ENCODE measurements at regions not wholly inside any gene's neighbourhood (a gene's known extent, or its start where the extent isn't known, plus 50 kb on each side); places are given as distances from the start of the nearest gene placed in this dataset.

DNA sequence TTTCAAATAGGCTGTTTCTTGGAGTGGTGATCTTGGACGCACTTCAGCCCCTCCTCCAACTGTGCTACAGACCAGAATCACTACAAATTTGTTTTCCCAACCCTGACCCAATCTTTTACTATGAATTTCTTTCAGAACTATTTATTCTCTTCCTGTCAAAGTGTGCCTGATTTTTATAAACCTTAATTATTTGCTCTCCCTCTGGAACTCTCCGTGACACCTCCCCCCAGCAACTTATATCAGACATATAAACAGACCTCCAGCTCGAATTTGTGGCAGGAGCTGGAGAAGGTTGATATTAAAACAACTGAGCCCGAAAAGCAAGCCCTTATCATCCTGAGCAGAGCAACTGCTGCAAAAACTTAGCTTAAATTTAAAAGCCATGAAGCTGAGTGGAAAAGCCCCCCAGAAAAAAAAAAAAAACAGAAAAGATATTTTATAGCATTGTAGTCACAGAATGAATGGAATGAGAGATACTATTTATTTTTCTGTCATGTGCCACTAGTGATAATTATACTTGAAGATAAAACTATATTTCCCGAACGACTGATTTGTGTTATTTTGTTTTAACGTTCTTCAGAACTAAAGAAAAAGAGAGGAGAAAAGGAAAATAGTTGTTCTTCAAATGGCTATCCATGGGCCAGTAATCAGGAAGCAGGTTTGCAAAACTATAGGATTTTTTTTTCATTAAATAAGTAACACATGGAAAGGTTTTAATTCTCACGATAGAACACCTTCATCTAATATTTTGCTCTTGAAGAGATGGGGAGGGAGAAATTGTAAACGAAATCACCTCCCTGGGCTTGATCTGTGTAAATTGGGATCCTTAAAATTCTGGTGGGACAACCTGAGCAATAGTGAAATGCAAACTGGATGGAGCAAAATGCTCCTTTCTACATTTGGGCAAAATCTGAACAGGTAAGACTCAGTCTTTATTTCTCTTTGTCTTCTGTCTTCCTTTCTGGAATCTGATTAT, 80.8 kb downstream of the NR2F2 start:
- no peak for TF ChIP-seq EZH2 (IDR thresholded peaks at IDR 0.05; ENCODE audit: low read length)
- TF ChIP-seq, protein P1, sequence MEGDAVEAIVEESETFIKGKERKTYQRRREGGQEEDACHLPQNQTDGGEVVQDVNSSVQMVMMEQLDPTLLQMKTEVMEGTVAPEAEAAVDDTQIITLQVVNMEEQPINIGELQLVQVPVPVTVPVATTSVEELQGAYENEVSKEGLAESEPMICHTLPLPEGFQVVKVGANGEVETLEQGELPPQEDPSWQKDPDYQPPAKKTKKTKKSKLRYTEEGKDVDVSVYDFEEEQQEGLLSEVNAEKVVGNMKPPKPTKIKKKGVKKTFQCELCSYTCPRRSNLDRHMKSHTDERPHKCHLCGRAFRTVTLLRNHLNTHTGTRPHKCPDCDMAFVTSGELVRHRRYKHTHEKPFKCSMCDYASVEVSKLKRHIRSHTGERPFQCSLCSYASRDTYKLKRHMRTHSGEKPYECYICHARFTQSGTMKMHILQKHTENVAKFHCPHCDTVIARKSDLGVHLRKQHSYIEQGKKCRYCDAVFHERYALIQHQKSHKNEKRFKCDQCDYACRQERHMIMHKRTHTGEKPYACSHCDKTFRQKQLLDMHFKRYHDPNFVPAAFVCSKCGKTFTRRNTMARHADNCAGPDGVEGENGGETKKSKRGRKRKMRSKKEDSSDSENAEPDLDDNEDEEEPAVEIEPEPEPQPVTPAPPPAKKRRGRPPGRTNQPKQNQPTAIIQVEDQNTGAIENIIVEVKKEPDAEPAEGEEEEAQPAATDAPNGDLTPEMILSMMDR (optimal IDR thresholded peaks at IDR 0.05 in 1 of 3, IDR thresholded peaks at IDR 0.05 in 1 of 3, conservative IDR thresholded peaks at IDR 0.05 in 1 of 3; ENCODE audit: extremely low read depth in 1 of 3, insufficient read depth in 2 of 3, low read length in 3 of 3): no peak
